ENCODE measurements at regions not wholly inside any gene's neighbourhood (a gene's known extent, or its start where the extent isn't known, plus 50 kb on each side); places are given as distances from the start of the nearest gene placed in this dataset.
"Not testable (repeated sequence)": the region's sequence is repeated elsewhere in the genome, so short reads cannot be mapped to it uniquely, and the experiment has no call there.

DNA sequence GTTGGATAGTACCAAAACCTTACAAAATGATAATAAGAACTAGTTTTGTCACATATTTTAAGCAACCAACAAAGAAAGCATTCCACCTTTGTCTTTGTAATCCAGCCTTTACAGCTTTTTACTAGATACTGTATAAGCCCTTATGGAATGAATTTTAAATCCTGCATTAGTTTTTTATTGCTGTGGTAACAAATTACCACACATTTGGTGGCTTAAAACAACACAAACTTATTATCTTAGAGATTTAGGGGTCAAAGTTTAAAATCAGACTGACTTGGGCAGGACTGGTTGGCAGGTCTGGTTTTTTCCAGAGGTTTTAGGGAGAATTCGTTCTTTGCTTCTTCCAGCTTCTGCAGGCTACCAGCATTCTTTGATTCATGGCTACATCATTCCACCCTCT is 108.5 kb upstream of the NLGN1 start:
- no peak for DNase-seq
- TF ChIP-seq, protein P1, sequence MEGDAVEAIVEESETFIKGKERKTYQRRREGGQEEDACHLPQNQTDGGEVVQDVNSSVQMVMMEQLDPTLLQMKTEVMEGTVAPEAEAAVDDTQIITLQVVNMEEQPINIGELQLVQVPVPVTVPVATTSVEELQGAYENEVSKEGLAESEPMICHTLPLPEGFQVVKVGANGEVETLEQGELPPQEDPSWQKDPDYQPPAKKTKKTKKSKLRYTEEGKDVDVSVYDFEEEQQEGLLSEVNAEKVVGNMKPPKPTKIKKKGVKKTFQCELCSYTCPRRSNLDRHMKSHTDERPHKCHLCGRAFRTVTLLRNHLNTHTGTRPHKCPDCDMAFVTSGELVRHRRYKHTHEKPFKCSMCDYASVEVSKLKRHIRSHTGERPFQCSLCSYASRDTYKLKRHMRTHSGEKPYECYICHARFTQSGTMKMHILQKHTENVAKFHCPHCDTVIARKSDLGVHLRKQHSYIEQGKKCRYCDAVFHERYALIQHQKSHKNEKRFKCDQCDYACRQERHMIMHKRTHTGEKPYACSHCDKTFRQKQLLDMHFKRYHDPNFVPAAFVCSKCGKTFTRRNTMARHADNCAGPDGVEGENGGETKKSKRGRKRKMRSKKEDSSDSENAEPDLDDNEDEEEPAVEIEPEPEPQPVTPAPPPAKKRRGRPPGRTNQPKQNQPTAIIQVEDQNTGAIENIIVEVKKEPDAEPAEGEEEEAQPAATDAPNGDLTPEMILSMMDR (IDR thresholded peaks at IDR 0.05; ENCODE audit: low read depth, low read length, missing control alignments): no peak
- in situ Hi-C loops (cut with HindIII; ENCODE audit: low pct_ligation_motif_present, low sequenced_read_pairs): no loop called here
- Histone ChIP-seq H3K27ac (no peak overlapping the region), H3K36me3 (replicated peaks) (no peaks in the 10 kb centered on the region), H3K4me3 (ENCODE audit: low read depth, low read length) (no peak overlapping the region), H3K27me3 (replicated peaks) (no peaks in the 10 kb centered on the region)

DNA sequence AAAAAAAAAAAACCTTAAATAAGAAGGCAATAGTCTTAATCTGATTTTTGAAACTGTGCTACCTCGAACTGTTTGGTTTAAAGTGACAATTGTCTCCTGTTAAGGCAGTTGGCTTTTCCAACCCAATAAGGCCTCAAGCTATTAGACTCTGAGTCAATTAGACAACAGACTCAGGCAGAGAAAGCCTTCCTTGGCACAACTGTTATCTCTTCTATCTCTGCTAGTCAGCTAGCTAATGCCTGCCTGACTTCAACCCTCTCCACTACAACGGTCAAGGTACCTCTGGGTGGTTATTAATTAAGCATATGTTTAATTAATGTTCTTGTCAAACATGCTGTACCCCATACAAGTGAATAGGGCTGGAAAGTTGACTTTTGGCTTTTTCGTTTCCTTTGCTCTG is 110.2 kb upstream of the NLGN1 start:
- no peak for DNase-seq
- Histone ChIP-seq H3K4me3 (ENCODE audit: low read depth, low read length) (no peak overlapping the region), H3K36me3 (replicated peaks) (no peaks in the 10 kb centered on the region), H3K27ac (no peak overlapping the region), H3K27me3 (replicated peaks) (no peaks in the 10 kb centered on the region)
- TF ChIP-seq, protein P1 (IDR thresholded peaks at IDR 0.05; ENCODE audit: low read depth, low read length, missing control alignments): no peak
- in situ Hi-C loops (cut with HindIII; ENCODE audit: low pct_ligation_motif_present, low sequenced_read_pairs): no loop called here

DNA sequence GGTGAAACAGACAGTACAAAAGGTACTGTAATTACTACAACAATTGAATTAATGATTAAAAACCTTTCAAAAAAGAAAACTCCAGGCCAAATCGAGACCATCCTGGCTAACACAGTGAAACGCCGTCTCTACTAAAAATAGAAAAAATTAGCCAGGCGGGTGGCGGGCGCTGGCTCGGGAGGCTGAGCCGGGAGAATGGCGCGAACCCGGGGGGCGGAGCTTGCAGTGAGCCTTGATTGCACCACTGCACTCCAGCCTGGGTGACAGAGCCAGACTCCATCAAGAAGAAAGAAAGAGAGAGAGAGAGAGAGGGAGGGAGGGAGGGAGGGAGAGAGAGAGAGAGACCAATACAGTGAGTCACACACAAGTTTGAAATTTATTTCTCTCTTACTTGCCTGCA is 111.0 kb upstream of the NLGN1 start:
- H3K4me3 ChIP-seq (ENCODE audit: low read depth, low read length); H3K36me3 ChIP-seq (replicated peaks); H3K27me3 ChIP-seq (replicated peaks); H3K27ac ChIP-seq; DNase-seq; in situ Hi-C loops (cut with HindIII; ENCODE audit: low pct_ligation_motif_present, low sequenced_read_pairs): not testable (repeated sequence)

DNA sequence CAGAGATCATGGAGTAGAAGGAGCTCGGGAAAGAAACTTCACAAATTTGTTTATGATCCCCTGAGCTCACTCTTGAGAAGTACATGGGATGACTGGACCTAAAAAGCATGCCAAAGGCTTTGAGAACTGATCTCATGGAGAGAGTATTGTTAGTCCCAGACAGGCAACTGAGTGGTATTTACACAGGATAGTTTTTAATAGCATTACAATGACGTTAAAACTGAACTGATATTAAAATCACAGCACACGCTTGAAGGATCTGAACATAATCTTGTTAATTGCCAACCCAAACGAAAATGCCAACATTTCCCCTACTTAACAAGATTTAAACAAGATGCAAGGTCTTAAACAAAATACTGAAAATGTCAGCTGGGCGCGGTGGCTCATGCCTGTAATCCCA is 113.2 kb upstream of the NLGN1 start:
- H3K4me3 ChIP-seq (ENCODE audit: low read depth, low read length): no peak overlapping the region
- no peaks in the 10 kb centered on the region for H3K27me3 ChIP-seq (replicated peaks)
- DNase-seq: no peak
- in situ Hi-C loops (cut with HindIII; ENCODE audit: low pct_ligation_motif_present, low sequenced_read_pairs): no loop called here
- TF ChIP-seq, protein P1 (IDR thresholded peaks at IDR 0.05; ENCODE audit: low read depth, low read length, missing control alignments): no peak
- H3K27ac ChIP-seq: no peak overlapping the region
- no peaks in the 10 kb centered on the region for H3K36me3 ChIP-seq (replicated peaks)

DNA sequence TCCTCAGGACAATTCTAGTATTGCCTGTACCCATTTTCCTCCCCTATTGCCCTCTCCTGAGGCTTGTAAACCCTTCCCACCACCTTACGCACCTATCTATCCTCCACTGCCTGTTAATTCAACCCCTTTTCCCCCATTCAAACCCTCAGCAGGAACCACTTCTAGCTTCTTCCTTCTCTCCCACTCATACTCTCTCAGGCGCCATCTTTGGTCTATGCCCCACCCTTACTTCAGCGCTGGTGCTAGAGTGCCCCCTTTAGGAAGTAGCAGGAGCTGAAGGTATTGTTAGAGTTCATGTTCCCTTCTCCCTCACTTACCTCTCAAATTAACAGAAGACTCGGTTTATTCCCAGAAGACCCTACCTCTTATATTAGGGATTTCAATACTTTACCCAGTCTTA is 121.8 kb upstream of the NLGN1 start:
- in situ Hi-C loops (cut with HindIII; ENCODE audit: low pct_ligation_motif_present, low sequenced_read_pairs): no loop called here
- no peak overlapping the region for H3K27ac ChIP-seq
- TF ChIP-seq, protein P1 (IDR thresholded peaks at IDR 0.05; ENCODE audit: low read depth, low read length, missing control alignments): no peak
- no peak overlapping the region for H3K4me3 ChIP-seq (ENCODE audit: low read depth, low read length)
- DNase-seq: no peak
- no peaks in the 10 kb centered on the region for H3K27me3 ChIP-seq (replicated peaks)
- H3K36me3 ChIP-seq (replicated peaks): no peaks in the 10 kb centered on the region

DNA sequence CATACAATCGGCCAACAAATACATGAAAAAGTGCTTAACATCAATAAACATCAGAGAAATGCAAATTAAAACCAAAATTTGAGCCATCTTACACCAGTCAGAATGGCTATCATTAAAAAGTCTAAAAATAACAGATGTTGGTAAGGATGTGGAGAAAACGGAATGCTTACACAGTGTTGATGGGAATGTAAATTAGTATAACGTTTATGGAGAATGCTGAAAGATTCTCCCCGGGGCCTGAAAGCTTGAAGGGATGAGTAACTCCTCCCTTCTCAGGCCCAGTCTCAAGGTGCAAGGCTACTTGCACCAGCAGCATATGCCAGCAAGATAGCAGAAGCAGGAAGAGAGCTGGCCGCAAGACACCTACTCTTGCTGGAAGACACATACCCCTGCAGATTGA is 123.7 kb upstream of the NLGN1 start:
- no peaks in the 10 kb centered on the region for H3K36me3 ChIP-seq (replicated peaks)
- DNase-seq: no peak
- in situ Hi-C loops (cut with HindIII; ENCODE audit: low pct_ligation_motif_present, low sequenced_read_pairs): no loop called here
- TF ChIP-seq, protein P1 (IDR thresholded peaks at IDR 0.05; ENCODE audit: low read depth, low read length, missing control alignments): no peak
- H3K27me3 ChIP-seq (replicated peaks): no peaks in the 10 kb centered on the region
- no peak overlapping the region for H3K4me3 ChIP-seq (ENCODE audit: low read depth, low read length)
- no peak overlapping the region for H3K27ac ChIP-seq

Measured in brain microvascular endothelial cell (primary cell).